ENCODE measurements at regions not wholly inside any gene's neighbourhood (a gene's known extent, or its start where the extent isn't known, plus 50 kb on each side); places are given as distances from the start of the nearest gene placed in this dataset.
"Not testable (repeated sequence)": the region's sequence is repeated elsewhere in the genome, so short reads cannot be mapped to it uniquely, and the experiment has no call there.

- DNase-seq, result no peak
Observed at GRCh38 chr6:117761610-117762009, 86.3 kb downstream of the NUS1 start.

GRCh38 chr6:117771403-117771802 lies 96.1 kb downstream of the NUS1 start:
- DNase-seq, result no peak

- DNase-seq, result no peak
Observed at GRCh38 chr6:117776441-117776840, 101.2 kb downstream of the NUS1 start.

- DNase-seq, result no peak
Observed at GRCh38 chr6:117781550-117781949, 106.3 kb downstream of the NUS1 start.

- DNase-seq, result no peak
Observed at GRCh38 chr6:117783279-117783678, 108.0 kb downstream of the NUS1 start.

GRCh38 chr6:117791012-117791411 lies 115.7 kb downstream of the NUS1 start:
- no peak for DNase-seq

GRCh38 chr6:117795234-117795633 lies 111.8 kb upstream of the SLC35F1 start:
- DNase-seq, result no peak

- DNase-seq, result not testable (repeated sequence)
Observed at GRCh38 chr6:117798819-117799218, 108.2 kb upstream of the SLC35F1 start.

- no peak for DNase-seq
Observed at GRCh38 chr6:117810269-117810668, 96.8 kb upstream of the SLC35F1 start.

- DNase-seq, result no peak
Observed at GRCh38 chr6:117817499-117817898, 89.6 kb upstream of the SLC35F1 start.

- DNase-seq, result no peak
Observed at GRCh38 chr6:117817992-117818391, 89.1 kb upstream of the SLC35F1 start.

- no peak for DNase-seq
Observed at GRCh38 chr6:117818449-117818848, 88.6 kb upstream of the SLC35F1 start.

GRCh38 chr6:117829594-117830319 lies 77.3 kb upstream of the SLC35F1 start:
- peak; percentile 2 for DNase-seq

- no peak for DNase-seq
Observed at GRCh38 chr6:117837261-117837660, 69.8 kb upstream of the SLC35F1 start.

- peak; percentile 11 for DNase-seq
Observed at GRCh38 chr6:117840541-117840983, 66.5 kb upstream of the SLC35F1 start.

- DNase-seq, result no peak
Observed at GRCh38 chr6:117847912-117848311, 59.2 kb upstream of the SLC35F1 start.

GRCh38 chr6:117849087-117849486 lies 58.0 kb upstream of the SLC35F1 start:
- no peak for DNase-seq

Measured in left kidney (tissue), 1 donor.